DMS79 (cell line): ENCODE measurements at regions not wholly inside any gene's neighbourhood (a gene's known extent, or its start where the extent isn't known, plus 50 kb on each side); places are given as distances from the start of the nearest gene placed in this dataset.

Experiments
- DNase-seq: peaks from one replicate; lab custom pipeline; 2025; lab: John Stamatoyannopoulos, UW

GRCh38 chr9:16133556-16134227 lies 580.8 kb downstream of the CCDC171 start:
- no peak for DNase-seq

DNA sequence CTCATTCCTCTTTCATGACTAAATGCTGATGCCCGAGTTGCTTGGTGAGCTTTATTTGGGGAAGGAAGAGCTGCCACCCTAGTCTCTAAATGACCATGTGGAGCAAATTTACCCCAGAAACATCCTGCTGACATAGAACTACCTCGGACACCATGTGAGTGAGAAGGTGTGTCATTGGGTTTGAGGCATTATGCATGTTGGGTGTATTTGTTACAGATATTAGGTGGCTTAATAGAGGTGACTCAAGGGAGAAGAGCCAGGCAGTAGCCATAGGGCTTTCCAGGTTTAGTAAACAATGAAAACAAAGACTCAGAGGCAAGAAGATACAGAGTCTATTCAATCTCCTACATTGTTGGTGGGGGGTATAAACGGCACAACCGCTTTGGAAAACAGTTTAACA lies 581.5 kb downstream of the CCDC171 start:
- DNase-seq = no peak

DNA sequence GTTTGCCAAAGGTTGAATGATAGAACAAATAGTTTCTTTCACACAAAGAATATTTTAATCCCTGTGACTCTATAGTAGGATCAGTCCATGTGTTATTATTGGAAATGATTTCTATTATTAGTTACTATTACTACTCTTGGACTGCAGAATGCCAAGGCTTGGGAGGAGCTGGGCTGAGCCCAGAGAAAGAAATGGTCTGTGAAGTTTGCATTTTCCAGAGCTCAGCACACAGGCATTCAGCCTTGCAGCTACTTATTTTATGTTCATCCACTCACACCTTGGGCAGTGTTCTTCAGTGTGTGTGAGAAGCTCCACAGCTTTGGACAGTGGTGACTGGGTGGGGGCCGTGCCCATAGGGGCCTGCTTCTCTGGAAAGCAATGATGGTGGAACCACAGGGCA lies 583.1 kb downstream of the CCDC171 start:
- no peak for DNase-seq

GRCh38 chr9:16136451-16136850 lies 583.6 kb downstream of the CCDC171 start:
- no peak for DNase-seq

- no peak for DNase-seq
These were observed 584.1 kb downstream of the CCDC171 start for GRCh38 chr9:16136961-16137360.

DNA sequence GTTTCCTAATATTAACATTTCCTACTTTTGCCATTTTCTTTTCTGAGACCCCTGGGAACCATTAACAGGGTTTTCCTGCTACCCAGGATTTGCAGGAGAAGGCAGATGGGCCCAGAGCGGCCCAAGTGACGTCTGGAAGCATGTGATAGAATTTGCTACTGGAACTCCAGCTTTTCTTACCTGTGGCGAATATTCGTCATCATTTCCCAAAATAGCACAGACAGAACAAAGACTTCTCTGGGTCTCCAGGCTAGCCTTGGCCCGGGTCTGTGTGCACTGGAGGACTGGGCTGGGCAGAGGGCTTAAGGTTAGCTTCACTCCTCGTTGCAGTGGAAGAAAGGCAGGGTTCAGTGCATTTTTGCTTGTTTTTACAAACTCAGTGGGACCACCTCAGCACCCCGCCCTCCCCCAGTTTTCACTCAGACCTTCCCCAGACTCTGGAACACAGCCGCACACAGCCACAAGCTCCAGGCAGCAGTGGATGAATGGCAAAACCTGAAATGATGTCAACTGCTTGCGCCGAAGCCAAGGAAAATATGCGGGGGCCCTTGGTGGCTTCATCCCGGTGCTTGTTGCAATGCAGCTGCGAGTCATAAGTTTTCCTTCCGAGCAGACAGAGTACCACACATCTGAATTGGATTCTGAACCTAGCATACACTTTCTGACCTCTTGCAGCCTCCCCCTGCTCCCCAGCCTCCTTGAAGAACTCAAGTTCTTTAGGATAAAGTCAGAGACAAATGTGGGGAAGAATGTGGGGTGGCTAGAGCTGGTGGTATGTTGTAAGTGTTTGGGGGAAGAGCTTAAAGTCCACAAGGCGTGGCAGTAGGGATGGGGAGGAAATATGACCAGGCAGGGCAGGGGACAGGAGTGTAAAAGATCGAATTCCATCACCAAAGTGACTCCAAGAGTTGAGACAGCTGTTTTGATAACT lies 586.0 kb downstream of the CCDC171 start:
- no peak for DNase-seq

GRCh38 chr9:16139774-16140173 lies 586.9 kb downstream of the CCDC171 start:
- DNase-seq = no peak

- no peak for DNase-seq
These were observed 590.5 kb downstream of the CCDC171 start for GRCh38 chr9:16143310-16143709.

- DNase-seq = peak; percentile 85
These were observed 591.4 kb downstream of the CCDC171 start for GRCh38 chr9:16143947-16144890.

GRCh38 chr9:16145196-16145950 lies 592.5 kb downstream of the CCDC171 start:
- no peak for DNase-seq

DNA sequence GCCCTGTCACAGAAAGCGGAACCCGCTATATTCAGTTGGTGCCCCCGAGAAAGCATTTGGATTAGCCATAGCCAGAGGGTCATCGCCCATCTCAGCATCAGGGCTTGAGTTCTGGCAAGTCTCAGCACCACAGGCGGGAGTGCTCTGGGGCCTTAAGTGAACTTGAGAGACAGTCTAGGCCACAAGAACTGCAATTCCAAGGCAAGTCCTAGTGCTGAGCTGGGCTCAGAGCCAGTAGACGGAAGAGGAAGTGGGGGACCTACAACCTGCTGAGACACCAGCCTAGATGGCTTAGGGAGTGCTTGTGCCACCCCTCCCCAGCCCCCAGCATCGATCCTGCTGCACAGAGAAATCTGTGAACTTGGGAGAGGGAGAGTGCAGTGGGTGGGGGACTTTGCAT lies 594.9 kb downstream of the CCDC171 start:
- DNase-seq = peak; percentile 56

DNA sequence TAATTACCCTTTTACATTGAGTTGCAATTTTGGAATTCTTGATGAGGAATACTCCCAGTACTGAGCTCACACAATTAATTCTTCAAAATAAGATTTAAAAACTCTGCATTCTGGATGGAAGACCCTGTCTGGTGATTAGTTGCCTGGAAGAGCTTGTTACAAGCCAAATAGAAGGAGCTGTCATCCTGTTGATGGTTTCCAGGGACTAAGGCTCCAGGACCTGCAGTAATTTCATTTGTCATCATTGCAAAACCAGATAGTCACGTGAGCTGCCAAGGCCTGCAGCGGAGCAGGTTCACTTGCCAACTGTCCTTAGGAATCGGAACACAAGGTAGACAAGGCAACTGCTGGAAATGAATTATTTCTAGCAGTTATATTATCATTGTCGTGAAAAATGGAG lies 597.7 kb downstream of the CCDC171 start:
- no peak for DNase-seq

DNA sequence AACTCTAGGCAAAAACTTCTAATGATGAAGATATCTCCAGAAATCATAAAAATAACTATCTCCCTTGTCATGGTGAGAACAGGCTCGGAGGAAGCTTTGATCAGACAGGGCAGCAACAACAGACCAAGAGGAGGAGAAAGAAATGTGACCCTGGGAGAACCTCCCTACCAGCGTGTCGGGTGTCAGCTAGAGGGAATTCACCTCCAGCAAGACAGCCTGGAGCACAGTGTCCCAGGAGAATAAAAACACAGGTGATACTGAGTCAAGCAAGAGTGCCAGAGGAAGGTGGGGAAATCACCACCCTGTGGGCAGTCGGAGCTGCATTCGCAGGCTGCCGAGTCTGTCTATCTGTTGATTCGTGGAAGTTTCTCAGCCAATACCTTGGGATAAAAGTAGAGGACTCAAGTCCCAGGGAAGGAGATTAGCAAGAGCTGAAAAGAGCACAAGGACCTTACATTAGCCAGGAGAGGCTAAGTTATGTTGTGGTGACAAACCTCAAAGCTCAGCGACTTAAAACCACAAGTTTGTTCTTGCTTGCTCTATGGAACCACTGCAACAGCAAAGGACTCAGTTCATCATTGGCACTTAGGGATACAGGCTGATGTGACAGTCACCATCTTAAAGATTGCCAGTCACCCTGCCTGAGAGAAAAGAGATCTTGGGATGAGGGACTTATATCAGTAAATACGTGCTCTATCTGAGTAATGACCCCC lies 598.3 kb downstream of the CCDC171 start:
- DNase-seq = no peak

GRCh38 chr9:16152276-16153101 lies 599.6 kb downstream of the CCDC171 start:
- DNase-seq = peak; percentile 47

DNA sequence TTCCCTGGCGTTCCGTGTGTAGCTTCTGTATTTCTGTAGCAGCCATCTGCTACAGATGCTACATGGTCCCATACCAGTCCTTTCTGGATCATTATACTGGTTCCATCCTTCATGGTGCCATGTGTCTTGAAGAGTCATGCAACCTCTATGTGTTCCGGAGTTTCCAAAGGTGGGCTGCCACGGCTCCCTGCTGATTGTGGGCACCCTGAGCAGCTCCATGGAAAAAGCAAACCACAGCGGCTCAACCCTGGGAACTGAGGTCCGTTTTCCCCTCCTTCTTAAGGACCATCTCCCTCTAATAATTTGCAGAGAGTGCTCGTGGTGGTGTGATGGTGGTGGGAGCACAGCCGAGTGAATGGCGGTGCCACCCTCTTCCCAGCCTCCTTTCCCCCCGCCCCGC lies 600.4 kb downstream of the CCDC171 start:
- DNase-seq = no peak

DNA sequence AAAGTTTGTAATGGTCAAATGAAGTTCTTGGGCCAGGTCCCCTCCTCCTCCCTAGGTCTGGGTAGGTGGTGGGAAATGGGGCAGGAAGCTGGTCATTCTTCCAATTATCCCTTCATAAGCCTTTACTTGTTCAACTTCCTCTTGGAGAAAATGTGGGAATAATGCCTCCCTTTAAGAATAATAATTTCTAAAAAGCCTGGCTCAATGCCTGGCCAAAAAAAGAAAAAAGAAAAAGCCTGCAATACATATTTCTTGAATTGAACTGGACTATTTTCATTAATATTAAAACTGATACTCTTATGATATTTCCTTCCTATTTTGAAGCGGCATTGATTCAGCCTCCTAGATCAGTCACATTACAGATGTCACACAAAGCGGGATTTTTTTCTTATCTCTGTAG lies 600.9 kb downstream of the CCDC171 start:
- no peak for DNase-seq

GRCh38 chr9:16154521-16155078 lies 601.8 kb downstream of the CCDC171 start:
- no peak for DNase-seq

- no peak for DNase-seq
These were observed 603.0 kb downstream of the CCDC171 start for GRCh38 chr9:16155878-16156277.

GRCh38 chr9:16157216-16157615 lies 604.4 kb downstream of the CCDC171 start:
- no peak for DNase-seq

DNA sequence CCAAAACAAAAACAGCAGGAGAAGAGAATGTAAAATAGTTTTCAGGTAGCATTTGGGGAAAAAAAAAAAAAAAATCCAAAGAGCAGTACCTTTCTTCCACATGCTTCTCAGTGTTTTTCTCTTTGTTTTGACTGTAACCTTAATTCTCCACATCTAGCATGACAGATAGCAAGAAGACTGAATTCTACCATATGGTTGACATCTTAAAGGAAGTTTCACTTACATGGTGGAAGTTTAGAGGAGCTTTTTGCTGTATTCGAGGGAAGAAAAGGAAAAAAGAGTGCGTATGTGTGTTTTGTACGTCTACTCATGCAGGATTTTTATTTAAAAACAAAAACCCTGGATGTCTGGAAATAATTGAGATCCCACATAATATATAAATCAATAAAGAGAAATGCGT lies 604.8 kb downstream of the CCDC171 start:
- no peak for DNase-seq
